GM21529 (cell line): ENCODE measurements at regions not wholly inside any gene's neighbourhood (a gene's known extent, or its start where the extent isn't known, plus 50 kb on each side); places are given as distances from the start of the nearest gene placed in this dataset.

ENCODE experiments used
- ATAC-seq: cut with Tn5 transposase; IDR thresholded peaks from one replicate; pipeline ENCODE4 v1.9.1; 2021; ENCODE audit not compliant: unreplicated experiment

DNA sequence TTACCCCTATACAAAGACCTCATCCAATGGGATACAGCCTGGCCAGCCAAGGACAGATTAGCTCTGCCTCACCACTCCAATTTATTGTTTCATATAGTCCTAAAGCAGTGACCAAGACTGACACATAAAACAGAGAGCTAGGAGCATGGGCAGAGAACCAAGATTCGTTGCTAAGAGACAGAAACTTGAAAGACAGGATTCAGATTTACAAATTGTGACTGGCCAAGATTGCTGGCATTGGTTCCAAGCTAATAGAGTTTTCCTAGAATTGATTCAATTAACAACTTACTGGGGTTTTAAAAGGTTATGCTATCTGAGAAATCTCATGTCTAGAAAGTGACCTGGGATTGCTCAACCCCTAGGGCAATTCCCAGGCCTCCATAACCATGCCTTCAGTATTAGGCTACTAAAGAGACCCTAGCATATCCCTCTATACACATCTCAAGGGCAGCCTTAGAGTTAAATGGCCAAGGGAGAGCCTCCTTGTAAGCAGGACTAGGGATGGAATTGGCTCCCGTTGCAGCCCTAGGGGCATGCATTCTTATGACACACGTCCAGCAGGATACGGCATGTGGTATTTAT lies 75.6 kb downstream of the ICOS start:
- no peak for ATAC-seq

DNA sequence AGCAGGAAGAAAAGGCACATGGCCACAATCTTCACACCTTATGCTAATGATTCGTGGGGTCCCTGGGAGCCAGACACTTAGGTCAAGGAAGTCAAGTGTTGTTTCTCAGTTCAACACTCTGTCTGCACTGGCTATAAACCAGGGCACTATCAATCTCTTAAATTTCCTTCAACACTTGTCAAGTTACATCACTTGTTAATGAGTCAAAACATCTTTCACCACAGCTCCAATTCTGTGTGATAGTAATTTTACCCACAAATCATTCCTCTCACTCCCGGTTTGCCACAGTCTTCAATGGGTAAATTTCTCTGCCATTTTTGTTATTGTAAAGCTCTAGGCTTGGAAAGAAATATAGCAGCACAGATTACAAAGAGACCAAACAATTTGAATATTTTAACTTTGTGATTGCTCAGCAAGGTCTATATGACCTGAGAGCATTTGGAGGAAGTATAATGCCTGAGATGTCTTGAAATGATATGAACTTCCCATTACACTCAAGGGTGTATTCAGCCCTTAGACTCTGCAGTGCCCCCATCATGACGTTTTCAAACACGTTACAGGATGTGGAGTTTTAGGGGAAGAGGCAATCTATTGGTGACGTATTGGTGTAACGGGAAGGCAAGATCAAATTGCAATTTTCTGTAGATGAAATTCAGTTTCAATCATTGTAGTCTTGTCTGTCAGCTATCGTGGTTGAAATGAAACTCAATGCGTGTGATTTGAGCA lies 78.7 kb downstream of the ICOS start:
- ATAC-seq, result no peak

DNA sequence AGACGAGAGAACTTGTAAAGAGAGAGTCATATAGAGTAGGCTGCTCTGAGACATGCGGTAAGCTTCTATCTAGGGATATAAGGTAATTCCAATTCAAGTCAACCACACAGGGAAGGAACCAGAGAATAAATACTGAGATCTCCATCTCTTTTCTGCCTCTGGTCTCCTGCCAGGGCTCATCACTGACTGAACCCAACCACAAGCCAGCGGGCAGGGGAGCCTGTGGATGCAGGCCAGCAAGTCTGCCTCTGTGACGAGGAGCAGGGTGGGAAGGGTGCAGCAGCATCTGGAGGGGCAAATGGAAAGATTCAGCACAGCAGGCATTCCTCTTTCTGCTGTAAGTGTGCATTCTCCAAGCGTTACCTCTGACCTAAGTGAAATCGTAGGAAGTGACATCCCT lies 82.2 kb downstream of the ICOS start:
- no peak for ATAC-seq

DNA sequence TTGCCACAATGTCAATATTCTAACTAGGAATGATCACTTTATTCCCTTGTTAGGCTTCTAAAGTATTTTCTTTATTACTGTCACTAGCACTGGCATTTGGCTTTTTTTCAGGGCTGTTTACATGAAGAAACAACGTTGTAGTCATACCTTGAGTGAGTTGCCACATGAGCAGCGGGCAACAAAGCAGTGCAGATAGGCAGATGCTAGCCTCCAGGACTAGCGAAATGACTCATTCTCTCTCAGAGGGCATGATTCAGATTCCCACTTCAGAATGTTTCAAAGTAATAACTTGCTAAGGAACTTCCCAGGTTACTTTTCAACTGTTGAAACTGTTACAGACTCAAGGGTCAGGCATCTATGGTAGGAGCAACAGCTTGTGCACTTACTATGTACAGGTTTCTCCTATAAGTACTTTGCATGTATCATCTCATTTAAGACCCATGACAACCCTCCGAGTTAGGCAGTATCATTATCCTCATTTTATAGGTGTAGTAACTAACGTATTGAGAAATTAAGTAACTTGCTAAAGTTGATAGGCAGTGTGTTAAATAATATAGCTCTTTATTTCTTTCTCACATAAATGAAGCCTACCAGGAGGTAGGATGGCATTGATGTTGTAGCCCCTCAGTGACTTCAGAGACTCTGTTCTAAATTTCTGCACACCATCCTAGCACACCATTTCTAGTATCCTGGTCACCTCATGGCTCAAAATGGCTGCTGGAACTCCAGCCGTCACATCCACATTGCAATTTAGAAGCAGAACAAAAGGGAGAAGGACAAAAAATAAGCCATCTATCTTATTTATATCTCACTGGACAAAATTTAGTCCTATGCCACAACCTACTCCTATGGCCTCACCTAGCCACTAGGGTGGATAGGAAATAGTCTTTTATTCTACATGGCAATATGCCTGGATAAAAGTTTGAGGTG lies 83.3 kb downstream of the ICOS start:
- ATAC-seq, result peak; percentile 81

DNA sequence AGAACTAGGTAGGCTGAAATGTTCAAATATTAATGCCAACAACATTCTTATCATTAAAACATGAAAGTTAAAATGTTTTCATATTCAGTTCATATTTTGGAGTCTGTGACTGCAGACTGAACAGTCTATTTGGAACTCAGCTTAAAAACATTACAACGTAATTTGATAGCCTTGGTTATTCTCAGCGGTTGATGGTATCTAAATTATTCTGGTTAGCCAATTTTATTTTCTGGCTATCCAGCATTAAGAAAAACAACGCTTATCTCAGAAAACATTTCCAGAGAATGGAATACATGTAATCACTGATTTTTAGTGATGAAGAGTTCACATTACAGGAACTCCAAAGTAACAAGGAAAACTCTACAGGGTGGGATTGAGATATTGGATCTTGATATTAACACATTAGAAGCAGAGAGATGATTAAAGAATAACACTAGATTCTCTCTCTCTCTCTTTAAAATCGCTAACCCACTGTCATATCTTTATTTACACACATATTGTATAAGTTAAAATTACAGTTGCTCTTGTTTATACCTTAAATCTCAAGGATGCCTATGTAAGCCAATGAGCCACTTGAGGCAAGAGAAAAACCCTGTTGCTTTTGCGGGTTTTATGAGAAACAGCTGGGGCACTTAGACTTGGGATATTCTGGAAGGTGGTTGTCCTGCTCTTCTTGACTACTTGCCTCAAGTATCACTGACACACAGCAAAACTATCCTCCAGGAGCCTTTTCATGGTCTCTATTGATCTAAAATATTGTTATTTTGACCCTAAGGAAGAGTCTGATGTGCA lies 84.9 kb downstream of the ICOS start:
- ATAC-seq, result no peak

DNA sequence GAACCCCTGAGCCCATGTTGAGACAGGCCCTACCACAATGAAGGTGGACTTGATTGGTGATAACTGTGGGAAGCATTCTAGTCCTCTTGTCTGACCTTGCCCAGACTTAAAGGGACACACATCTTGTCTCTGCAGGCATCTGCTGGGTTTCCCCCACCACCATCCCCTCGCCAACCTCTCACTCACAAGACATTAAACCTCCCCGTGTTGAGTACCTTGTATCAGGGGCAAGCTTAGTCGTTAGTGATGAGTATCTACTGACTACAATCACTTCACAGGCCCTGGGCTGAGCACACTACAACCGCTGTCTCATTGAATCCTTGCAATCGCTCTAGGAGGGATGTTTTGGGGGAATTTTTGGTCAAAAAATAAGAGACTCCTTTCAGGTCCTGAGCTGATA lies 86.0 kb downstream of the ICOS start:
- ATAC-seq, result no peak

DNA sequence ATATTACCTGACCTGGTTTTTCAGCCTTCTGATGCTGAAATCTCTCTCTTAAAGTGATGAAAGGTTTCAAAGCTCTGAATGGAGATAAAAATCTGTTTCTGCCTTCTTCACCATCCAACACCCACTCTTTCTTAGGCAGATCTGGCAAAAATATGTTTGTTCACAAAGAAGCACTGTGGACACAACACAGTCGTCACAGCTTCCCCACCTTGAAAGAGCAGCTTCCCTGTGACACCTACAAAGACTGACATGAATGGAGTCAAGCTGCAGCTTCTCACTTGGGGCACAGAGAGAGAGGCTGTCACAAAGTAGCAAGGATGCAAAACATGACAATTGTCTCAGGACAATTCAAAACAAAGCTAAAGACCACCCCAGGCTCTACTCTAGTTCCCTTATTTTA lies 86.5 kb downstream of the ICOS start:
- ATAC-seq, result no peak

DNA sequence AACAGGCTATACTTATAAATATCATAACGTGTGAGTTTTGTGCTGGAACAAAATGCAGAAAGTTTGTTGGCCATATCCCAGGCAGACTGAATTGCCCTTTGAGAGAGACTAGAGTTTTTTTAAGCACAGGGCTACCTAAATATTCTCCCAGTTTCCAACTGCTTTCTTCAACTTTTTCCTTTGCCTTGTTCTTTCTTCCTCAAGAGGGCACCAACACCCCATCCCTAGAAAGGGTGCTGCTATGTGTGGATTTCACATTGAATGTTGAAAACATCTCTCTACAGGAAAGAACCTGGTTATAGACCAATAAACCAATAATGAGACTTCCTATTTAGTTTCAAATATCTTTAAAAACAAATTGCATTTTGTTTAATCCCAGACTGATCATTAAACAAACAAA lies 87.9 kb downstream of the ICOS start:
- no peak for ATAC-seq

DNA sequence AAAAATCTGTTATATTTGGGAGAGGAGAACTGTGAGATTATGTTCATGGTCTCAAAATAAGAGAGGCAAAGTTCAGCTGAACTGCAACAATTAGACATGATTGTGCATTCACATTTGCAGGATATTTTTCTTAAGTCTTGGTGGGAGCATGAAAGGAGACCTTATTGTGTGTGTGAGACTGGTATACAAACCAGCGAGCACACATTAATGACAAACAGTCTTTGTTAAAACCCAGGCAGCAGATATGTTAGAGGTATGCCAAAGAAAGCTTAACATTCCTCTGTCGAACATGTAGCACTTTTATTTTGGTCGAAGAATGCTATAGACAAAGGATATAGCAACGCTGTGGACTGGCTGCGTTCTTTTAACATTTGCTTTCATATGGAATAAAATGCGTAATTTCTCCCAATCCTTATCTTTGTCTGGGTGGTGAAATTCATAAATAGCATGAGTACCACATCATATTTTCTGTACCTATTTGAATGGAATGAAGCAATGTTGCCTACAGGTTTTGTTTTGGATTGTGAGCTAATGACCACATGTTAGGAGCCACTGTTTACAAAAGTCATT lies 88.4 kb downstream of the ICOS start:
- no peak for ATAC-seq

DNA sequence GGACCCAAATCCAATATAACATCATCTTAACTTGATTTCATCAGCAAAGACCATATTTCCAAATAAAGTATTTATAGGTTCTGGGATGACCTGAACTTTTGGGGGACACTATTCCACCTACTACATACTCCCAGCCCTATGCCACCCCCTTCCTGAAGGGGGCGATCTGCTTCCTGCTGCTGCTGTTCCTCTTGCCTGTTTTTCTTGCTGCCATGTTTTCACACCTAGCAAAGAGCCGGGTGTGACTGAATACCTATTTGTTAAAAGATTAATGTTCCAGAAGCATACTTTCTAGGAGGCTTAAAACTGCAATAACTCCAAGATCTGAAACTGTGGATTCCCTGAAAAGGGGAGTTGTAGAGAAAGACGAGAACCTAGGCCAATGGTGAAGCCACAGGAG lies 89.7 kb downstream of the ICOS start:
- ATAC-seq, result no peak

DNA sequence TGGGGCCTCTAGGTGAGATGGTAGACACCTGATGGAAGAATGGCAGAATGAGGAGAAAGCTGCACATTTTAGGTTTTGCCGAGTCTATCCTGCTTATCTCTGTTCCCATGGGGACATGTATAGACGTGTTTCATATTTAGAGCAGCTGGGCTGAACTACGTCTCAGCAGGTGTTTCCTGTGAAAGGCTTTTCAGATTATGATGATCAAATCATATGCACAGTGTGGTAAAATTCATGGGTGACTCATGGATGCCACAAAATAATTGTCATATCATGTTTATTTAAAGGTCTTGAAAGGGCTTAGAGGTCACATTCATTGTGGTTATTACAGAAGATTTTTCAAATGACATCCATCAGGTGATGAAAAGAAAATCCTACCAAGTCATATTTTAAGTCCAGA lies 90.5 kb downstream of the ICOS start:
- ATAC-seq, result peak; percentile 93

DNA sequence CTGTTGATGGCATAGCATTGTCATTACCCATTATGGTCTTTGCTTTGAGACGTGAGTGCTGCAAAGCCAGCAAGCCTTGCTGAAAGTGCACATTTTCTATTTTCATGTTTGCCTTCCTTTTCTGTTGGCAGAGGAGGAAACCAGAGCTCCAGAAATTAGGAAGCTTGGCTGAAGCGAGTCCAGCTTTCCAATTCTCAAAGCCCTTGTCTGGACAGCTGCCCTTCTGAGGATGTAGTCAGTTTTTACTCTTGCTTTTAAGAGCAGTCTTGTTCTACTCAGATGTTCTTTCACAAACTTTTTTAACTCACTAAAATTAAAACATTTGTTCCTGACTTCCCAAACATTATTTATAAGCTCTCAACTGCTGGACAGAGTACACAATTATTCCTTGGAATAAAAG lies 93.8 kb downstream of the ICOS start:
- no peak for ATAC-seq

DNA sequence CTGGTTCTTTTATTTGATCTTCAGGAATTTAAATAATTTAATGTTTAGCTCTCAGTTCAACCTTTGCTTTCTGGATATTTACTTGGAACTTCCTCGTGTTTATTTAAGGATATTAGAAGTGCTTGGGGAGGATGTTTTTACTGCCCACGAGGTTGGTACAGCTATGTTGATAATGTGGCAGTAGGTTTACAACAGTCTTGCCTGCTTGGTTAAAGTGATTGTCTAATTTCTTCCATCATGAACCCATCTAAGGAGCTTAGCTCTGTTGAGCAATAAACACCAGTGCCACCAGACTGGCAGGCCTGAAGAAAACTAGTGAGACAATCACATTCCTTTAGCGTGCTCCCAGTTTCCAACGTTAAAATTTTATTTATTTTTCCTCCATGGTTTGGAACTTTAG lies 94.5 kb downstream of the ICOS start:
- ATAC-seq, result no peak

DNA sequence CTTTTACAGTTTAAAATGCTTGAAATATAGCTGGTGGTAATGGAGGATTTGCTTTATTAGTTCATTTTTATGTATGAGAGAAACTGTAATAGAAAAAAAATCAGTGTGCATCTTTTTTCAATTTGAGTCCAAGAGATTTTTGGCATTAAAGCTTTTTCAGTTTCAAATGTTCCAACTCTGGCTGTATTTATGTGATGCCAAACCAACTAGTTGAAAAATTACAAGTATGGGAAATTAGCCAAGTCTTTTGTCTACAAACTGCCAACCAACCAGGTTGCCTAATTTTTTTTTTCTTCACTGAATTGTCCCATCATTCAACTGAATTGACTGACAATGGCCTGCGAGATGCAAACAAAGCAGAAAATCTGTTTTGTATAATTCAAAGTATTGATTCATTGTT lies 95.7 kb downstream of the ICOS start:
- no peak for ATAC-seq

DNA sequence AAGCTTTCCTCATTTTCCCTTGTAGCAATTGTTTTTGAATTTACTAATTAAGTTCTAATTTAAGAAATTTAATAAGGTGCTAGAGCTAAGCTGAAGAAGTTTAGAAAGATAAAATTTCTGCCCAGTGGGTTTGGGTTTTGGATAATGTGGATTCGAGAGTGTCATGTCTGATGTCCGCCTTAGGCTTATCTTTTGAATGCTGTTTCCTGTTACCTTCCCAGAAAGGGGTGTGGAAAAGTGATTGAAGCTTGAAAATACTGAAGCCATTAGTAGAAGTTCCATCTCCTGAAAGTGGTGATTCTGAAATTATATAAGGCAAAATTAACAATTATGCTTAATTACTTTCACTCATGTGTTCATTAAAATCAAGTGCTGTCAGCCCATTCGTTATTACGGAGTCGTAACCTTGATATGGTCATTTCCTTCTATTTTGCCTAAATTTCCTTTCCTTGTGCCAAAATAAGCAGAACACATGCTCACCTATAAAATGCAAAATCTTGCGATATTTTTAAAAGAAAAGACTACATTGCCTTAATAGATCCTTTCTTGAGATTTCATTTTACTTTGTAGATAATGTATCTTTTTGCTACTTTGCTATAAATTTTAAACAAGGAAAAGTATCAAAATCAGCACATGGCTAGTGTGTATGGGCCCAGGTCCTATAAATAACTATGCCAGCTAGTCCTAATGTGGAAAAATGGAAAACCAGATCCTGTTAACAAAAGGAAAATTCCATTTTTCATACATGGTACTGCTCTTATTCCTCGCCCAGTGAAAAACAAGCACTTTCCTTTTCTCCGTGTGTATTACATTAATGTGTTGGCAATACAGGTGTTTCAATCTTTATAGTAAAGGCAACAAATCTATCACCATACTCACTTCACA lies 97.3 kb downstream of the ICOS start:
- ATAC-seq, result no peak

DNA sequence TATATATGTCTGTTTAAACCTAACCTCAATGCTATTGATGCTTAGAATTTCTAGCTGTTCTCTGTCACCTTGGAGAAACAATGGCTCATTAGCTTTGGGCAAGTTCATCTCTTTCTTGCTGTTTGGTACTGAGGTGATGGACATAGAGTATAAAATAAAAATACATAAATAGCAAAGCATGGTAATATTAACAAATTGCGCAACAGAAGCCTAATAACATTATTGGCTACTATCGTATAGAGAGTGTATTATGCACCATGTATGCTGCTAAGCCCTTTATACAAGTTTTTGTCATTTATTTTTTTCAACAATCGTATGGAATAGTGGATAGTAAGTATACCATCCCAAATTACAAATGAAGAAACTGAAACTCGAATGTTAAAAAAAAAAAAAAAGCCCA lies 100.1 kb downstream of the ICOS start:
- ATAC-seq, result no peak

DNA sequence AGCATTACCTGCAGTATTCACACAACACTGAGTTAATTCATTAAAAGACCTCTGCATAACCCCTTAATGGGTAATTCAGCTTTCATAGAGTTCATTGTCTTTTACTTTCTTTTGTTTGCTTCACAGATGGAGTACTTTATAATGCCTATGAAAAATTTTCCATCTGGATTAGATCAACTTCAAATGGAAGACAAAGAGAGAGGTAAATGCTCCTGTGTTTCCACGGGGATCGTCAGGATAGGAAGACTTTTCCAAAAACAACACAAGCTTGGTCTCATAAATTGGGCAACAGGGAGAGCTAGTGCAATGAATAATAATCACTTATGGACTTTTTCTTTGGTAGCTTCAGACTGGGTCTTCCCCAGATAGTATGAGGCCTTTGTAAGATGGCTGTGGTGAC lies 100.7 kb downstream of the ICOS start:
- ATAC-seq, result no peak

DNA sequence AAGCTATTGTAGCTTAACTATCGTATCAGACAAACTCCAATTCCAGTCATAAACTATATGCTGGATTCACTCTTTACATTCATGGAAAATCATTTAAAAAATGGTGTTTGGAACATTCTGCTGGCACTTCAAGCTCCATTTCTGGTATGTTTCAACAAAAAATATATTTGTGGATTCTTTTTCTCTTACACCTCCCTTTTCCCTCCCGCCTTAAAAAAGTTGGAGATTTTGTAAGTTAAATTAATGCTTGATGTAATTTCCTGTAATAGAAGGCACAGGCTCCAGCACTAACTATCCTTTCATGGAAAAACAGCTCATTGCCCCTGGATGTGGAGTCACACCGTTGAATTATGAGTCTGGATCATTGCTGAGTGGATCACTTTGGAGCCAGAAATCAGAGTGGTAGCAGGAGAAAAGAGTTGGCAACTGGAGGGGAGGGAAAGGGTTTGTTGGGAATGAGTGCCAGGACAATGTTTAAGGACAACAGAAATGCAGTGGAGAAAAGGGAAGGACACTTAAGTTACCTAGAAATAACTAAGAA lies 102.8 kb downstream of the ICOS start:
- ATAC-seq, result no peak

DNA sequence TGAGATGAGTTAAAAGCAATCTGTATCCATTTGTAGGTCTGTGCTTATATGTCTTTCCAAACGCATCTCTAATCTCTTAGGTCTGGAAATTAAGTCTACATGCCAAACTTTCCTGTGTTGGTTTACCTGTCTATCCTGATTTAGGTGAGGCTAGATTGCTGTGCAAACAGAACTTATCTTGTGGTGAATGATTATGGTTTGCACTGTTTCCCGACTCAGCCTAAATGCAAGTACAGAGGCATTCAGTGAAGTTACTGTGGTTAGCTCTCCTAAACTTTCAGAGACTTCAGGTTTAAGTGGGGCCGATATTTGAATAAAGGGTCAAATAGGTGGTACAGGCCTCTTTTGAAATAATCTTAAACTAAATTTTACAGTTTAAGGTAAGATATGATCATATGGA lies 103.5 kb downstream of the ICOS start:
- no peak for ATAC-seq

DNA sequence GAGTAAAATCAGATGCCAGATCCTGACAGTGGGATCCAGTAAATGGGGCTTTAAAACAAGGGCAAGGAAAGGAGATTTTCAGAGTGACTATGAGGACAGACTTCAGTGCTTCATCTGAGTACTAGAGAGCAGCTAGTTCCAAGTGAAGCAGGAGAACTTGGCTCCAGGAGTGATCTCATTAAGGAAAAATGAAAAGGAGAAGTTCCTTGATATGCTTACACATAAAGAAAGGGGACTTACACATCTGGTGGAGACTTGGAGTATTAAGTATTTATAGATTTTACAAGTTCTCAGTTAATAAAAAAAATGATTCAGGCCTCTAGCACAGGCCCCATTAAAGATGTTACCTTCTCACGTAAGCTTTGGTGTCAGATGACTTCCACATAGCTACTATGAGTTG lies 105.8 kb downstream of the ICOS start:
- no peak for ATAC-seq
